Cerebellar nuclear complex (tissue), 1 donor: ENCODE measurements at regions not wholly inside any gene's neighbourhood (a gene's known extent, or its start where the extent isn't known, plus 50 kb on each side); places are given as distances from the start of the nearest gene placed in this dataset.

Experiments
- DNase-seq, 2 experiments: peaks; one replicate each; lab custom pipeline; 2025; lab: John Stamatoyannopoulos, UW

GRCh38 chr4:181503687-181504390 is 739.4 kb upstream of the TENM3 start:
- DNase-seq = no peak

GRCh38 chr4:181504924-181505323 is 738.3 kb upstream of the TENM3 start:
- DNase-seq = no peak

- DNase-seq = no peak
Measured at GRCh38 chr4:181507180-181507835, 735.9 kb upstream of the TENM3 start.

DNA sequence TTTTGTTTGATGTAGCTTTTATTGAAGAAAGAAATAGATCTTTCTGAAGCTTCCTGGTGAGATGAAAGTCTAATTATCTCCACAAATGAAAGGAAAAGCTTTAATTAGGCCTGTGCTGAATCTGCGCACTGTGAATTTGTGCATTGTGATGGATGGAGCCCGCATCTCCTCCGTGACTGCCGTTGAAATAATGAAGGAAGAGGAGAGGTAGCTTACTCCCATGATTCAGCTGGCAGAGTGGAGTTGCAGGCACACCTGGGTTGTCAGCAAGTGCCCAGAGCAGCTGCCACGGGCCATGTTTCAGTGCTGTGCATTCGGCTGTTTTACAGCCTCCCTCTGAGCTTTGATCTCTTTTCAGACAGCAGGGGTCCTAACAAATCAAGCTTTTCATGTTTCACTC is 735.3 kb upstream of the TENM3 start:
- no peak for DNase-seq

GRCh38 chr4:181508601-181509000 is 734.6 kb upstream of the TENM3 start:
- DNase-seq = no peak

- no peak for DNase-seq
Measured at GRCh38 chr4:181509073-181509472, 734.1 kb upstream of the TENM3 start.

DNA sequence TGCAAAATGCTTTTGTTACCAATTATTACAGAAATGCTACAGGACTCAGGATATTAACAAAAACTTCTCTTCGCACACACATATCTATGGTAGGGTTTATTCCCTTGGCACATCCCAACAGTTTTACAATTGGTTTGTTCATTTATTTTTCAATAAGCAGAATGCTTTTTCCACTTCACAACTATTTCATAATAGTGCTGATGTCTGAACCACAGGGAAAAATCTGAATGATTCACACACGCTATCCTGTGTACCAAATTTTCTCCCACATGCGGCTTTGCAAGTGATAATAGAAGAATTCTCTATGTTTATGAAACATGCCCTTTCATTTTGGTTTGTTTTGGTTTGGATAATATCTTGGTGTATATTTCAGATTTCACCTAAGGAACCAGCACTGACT is 725.7 kb upstream of the TENM3 start:
- no peak for DNase-seq

GRCh38 chr4:181520790-181521189 is 722.4 kb upstream of the TENM3 start:
- DNase-seq = no peak

- no peak for DNase-seq
Measured at GRCh38 chr4:181523973-181524372, 719.2 kb upstream of the TENM3 start.

DNA sequence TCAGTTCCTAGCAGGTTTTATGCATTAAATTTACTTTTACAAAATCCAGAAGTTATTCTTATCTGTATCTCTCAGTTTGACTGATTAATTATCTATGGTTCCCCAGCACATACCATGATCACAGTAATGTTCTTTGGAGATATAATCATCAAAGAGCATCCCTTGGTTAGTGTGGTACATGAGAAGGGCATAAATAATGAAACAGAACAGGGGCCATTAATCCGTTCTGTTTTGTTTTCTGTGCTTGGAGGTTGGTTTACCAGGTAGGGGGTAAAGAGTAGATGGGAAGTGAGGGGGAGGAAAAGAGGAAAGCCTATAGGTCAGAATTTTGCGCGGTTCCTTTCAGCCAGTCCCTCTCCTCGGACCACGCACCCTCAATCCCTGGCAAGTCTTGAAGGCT is 718.7 kb upstream of the TENM3 start:
- DNase-seq = no peak

DNA sequence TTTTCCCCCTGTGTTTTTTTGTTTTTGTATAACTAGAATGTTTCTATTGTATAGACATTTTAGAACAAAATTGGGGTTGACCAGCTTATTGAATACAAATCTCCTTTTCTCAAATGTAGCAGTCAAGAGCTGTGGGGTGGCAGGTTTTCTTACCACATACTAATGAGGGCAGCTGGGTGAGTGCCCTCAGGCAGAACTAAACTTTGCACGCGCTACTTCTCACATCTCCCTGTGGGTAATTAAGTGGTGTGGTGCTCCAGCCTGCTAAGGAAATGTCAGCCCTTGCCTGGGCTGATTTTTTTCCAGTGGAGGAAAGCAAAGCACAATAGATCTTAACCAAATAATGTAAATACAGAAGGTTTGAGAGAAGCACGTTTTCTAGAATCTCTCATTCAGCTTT is 717.6 kb upstream of the TENM3 start:
- no peak for DNase-seq

GRCh38 chr4:181528570-181529184 is 714.5 kb upstream of the TENM3 start:
- no peak for DNase-seq

DNA sequence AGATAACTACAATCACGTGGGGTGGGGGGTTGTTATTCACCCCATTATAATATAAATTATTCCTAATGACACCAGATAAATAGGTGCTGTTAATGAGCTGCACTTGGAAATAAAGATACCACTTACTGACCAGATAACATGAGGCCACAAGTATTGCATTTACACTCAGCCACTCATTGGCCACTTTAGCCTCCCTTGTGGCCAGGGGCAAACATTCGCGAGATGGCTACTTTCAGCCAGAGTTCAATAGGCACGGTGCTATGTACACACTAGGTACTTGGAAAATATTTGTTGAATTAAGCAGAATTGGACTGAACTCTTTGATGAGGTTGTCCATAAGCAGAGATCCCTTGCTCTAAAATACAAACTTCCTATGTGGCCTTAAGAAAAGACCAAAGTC is 713.7 kb upstream of the TENM3 start:
- DNase-seq = no peak

GRCh38 chr4:181536196-181536746 is 706.9 kb upstream of the TENM3 start:
- DNase-seq = no peak

- DNase-seq = no peak
Measured at GRCh38 chr4:181536811-181537434, 706.3 kb upstream of the TENM3 start.

DNA sequence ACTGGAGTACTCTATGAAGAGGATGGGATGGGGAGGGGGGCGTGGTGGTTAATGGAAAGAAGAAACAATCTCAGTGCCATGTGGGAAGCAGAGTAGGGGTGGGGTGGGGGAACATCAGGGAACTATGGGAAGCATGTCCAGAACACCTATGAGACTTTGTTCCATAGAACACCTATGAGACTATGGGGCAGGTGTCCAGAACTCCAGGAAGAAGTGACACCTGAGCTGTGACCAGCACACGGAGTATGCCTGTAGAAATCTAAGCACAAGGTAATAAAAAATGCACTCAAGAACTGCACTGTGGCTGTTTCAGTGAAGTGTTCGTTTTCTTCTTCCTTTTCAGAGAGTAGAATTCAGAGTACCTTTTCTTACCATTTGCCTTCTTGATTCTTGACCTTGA is 704.8 kb upstream of the TENM3 start:
- DNase-seq = no peak

DNA sequence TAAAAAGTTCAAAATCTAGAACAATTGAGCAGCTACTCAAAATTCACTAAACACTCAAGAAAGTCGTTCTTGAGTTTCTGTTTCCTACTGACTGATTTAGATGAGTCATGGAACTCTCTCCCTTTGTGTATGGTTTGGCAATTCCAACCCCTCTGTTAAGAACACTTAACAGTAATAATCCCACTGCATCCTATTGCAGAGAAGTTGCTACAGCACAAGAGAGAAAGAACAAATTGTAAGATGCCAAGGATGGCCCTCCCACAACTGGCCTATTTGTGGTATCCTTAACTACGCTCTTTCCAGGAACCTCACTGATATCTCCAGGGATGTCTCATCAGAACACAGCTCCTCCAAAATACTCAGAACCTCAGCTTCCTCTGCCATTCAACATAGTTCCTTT is 701.8 kb upstream of the TENM3 start:
- DNase-seq = no peak

GRCh38 chr4:181548873-181549575 is 694.2 kb upstream of the TENM3 start:
- no peak for DNase-seq

- no peak for DNase-seq
Measured at GRCh38 chr4:181549576-181550188, 693.5 kb upstream of the TENM3 start.

- no peak for DNase-seq
Measured at GRCh38 chr4:181550381-181550780, 692.8 kb upstream of the TENM3 start.

GRCh38 chr4:181559637-181560036 is 683.6 kb upstream of the TENM3 start:
- no peak for DNase-seq

DNA sequence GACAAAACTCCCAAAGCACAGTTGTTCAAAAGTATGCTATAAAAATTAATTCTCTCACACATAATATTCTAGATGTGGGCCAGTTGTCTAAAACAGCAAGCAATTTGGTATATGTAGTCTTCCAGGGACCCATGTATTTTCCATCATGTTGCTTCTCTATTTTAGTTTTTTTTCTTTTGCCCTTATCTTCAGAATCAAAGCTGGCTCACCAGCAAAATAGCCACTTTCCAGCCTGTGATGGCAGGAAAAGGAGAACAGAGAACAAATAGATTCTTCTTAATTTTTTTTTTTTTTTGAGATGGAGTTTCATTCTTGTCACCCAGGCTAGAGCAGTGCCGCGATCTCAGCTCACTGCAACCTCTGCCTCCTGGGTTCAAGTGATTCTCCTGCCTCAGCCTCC is 680.8 kb upstream of the TENM3 start:
- no peak for DNase-seq
